Stimulated activated CD4-positive, alpha-beta T cell treated with anti-CD3 and anti-CD28 coated beads, Interleukin-4, amount 100 ng/mL, for 1 hour (primary cell): ENCODE measurements at regions not wholly inside any gene's neighbourhood (a gene's known extent, or its start where the extent isn't known, plus 50 kb on each side); places are given as distances from the start of the nearest gene placed in this dataset.
"Not testable (repeated sequence)": the region's sequence is repeated elsewhere in the genome, so short reads cannot be mapped to it uniquely, and the experiment has no call there.

Experiments
- DNase-seq: peaks from one replicate; pipeline ENCODE4 v3.0.0-alpha.2; 2020

DNA sequence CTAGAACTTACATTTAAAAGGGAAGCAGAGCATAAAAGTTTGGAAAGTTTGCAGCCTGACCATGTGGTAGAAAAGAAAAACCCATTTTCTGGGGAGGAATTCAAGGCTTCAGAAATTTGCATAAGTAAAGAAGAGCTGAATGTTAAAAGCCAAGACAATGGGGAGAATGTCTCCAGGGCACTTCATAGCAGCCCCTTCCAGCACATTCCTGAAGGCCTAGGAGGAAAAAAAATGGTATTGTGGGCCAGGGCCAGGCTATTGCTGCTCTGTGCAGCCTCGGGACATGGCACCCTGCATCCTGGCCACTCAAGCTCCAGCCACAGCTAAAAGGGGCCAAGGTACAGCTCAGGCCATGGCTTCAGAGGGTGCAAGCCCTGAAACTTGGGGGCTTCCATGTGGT is 474.2 kb upstream of the MDGA2 start:
- not testable (repeated sequence) for DNase-seq

DNA sequence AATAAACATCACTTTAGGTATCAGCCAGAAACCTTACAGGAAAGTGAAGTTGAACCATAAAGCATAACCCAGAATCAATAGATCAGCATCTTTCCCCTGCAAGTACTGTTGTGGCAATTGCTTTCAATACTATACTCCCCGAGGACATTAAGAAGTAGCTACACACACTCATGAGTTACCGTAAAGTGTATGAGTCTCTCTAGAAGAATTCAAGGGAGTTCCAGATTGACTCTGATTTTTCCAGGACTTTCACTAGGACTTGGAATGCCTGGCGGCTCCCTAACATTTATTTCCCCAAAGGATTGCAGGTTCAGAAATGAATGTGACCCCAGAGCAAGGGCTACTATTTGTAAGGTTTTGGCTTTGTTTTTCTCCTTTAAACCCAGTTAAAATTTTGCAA is 465.4 kb upstream of the MDGA2 start:
- DNase-seq: no peak

DNA sequence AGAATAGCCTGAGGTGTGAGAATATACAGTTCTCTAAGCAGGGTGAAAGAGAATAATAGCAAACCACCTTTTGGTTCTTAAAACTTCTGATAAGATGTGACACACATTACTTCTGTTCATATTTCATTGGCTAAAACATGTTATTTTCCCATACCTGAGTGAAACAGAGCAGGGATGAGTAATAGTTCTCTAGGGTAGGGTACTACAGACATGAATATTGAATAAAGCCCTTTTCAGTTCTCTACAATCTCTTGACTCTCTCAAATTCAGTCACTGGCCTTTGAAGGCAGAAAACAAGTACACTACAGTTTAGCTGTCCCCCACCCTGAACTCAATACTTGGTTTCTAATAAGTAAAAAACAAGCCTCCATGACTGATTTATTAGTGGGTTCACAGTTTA is 454.1 kb upstream of the MDGA2 start:
- no peak for DNase-seq

DNA sequence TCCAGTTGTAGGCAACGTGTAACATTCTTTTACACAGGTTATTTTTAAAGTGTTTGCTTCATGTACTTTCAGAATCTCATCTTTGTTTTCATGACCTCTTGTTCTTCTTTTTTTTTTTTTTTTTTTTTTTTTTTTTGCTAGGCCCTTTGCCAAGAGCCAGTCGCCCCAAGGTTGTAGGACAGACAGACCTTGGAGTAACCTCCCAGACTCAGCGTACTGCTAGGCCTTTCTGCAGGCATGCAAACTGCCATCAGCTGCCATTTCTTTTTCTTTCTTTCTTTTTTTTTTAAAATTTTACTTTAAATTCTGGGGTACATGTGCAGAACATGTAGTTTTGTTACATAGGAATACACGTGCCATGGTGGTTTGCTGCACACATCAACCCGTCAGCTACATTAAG is 452.3 kb upstream of the MDGA2 start:
- DNase-seq: no peak

DNA sequence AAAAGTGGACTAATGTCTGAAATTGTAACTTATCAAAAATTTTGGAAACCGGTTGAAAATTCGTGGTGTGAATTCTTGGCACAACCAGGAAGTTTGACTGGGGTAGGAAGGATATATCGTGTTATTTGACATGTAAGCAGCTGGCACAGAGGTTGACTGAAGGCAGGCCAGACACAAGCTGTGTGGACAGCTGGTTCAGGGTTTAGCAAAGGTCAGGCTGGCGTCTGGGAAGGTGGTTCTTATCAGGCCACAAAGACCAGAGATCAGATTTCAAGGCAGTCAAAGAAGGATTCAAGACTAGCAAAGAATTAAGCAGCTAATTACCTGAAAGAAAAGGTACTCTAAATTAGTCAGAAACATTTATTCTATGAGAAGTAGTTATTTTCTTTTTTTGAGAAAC is 450.2 kb upstream of the MDGA2 start:
- no peak for DNase-seq

DNA sequence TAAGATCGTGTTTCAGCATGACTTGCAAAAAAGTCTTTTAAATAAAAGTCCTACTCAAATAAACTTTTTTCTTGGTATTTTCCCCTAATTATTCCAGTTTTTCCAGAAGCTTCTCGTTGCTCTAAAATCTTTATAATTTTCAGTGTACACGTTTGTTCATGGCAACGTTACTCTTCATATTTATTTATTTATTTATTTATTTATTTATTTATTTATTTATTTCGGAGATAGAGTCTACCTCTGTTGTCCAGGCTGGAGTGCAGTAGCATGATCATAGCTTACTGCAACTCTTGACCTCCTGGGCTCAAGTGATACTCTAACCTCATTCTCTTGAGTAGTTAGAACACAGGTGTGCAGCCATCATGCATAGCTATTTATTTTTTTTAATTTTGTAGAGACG is 438.3 kb upstream of the MDGA2 start:
- no peak for DNase-seq

DNA sequence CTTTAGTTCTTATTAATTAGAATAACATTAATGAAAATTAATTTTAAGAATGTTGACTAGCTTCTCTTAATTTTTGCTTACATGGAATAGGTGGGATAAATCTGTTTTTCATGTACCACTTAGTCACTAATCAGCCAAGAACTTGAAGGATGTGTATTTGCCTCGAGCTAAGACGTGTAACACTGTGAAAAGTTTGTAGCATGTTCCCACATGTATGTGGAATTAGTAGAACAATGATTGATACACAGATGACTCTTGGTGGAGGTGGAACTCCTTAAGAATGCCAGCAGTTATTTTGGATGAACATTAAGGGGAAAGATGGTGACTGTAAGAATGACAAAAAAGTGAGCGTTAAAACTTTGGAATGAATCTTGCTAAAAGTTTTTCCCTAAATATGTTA is 435.7 kb upstream of the MDGA2 start:
- DNase-seq: no peak

DNA sequence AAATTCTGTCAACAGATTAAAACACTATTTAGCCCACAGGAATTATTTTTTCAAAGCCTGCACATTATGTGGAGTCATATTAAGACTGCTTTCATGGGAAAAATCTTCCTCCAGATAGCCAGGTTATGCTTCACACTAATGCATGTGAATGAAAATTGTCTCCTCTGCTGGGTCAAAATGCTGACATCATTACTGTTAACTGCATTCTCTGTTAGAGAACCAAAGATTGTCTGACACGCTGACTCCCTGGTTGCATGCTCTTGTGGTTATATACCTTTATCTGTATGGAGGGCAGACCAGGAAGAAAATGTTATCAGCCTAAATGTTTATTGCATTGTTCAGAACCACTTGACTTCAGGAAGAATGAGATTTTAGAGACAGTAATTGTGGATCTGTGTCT is 432.2 kb upstream of the MDGA2 start:
- no peak for DNase-seq

DNA sequence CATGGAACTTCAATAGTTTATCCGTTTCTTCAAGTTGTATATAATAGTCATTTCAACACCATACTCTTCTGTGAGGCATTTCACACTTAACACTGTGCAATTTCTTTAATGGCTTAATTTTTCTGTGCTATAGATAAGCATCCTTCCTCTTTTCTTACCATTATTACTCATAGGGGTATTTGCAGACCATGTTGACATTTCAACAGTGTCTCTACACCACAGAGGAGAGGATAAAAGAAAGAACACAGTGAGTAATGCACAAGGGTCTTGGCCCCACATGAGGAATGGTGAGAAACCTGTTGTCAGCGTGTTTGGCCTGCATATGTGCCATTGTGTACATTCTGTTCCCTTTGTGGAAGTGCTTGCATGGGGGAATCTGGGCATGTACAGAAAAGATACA is 421.5 kb upstream of the MDGA2 start:
- DNase-seq: no peak

DNA sequence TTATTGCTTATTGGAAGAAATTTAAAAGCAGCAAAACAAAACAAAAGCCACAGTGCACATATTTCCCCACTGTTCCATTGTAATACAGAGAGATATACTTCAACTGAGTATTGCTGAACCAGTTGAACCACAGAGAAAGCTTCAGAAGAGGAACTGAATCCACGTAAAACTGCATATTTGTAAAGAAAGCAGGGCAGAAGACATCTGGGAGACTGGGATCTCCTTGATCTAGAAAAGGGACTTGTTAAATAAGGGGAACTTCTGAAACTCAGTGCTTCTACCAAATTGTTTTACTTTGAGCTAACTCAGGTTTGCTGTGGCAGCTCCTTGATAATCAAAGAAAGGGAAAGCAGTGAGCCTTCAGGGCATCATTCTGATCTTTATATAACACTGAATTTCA is 411.1 kb upstream of the MDGA2 start:
- DNase-seq: no peak

DNA sequence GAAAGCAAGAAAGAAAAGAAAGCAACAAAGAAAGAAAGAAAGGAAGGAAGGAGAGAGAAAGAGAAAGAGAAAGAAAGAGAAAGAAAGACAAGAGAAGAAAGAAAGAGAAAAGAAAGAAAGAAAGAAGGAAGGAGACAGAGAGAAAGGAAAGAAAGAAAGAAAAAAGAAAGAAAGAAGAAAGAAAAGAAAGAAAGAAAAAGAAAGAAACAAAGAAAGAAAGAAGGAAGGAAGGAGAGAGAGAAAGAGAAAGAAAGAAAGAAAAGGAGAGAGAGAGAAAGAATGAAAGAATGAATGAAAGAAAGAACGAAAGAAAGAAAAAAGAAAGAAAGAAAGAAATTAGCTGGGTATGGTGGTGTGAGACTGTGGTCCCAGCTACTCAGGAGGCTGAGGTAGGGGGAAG is 400.1 kb upstream of the MDGA2 start:
- DNase-seq: no peak

DNA sequence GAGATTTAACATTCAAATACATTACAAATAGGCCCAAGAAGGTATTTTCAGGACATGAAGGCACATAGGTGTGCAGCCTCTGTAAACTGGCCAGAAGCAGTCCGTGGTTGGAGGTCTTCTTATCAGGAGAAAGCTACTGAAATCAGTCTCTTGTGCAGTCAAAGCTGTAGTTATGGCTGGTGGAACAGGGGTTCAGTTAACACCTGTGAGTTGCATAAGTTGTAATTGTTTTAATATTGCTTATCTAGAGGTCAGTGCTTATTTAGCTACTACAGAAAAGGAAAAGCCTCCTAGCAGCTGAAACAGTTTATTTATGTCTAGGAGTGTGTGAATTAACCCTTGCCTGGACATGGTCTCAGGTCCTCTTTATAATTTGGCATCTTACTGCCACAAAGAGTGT is 377.6 kb upstream of the MDGA2 start:
- no peak for DNase-seq

DNA sequence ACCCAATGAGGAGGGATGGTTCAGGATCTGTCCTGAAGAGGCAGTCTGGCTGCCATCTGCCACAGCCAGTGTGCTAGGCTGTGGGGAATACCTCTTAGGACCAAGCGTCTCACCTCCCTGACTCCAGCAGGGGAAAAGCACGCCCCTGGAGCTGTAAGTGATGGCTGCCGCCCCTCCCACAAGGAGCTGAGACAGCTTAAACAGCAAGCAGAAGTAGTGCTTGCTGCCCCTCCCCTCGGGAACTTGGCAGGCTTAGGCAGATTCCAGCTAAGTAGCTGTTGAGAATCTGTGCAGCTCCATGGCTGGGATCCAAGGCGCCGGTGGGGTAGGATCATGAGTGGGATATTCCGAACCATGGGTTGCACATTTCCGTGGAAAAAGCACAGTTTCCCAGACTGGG is 360.4 kb upstream of the MDGA2 start:
- no peak for DNase-seq

DNA sequence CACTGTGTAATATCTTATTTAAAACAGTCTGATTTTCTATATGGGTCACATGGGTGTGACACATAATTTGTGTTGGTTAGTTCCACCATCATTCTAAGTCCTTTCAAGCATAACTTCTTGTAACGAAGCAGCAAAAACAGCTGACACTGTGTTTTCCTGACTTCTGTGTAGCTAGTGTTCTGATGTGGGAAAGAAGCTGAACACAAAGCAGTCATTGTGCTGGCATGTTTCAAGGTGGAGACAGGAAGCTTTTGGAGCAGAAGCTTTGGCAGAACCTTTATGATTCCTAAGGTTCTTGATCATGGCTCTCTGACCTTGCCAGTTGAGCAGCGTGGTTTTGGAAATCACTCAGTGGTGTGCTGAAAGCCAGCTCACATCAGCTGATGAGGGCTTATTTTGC is 351.7 kb upstream of the MDGA2 start:
- no peak for DNase-seq

DNA sequence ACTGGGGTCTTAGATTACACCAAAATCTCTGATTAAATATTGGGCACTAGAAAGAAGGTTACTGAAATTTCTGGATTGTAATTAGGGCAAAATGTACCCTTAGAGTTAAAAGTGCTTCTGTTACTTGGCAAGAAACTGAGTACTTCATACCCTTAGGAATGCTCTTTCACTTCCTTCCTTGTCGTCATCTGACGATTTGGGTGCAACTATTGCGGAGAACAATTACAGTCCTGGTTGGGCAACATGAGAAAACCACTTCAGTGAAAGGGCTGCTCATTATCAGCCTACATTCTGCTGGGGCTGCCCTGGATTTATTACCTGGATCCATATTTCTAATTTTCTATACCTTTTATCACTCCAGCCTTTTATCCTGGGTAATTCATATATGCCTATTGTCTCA is 348.5 kb upstream of the MDGA2 start:
- no peak for DNase-seq

DNA sequence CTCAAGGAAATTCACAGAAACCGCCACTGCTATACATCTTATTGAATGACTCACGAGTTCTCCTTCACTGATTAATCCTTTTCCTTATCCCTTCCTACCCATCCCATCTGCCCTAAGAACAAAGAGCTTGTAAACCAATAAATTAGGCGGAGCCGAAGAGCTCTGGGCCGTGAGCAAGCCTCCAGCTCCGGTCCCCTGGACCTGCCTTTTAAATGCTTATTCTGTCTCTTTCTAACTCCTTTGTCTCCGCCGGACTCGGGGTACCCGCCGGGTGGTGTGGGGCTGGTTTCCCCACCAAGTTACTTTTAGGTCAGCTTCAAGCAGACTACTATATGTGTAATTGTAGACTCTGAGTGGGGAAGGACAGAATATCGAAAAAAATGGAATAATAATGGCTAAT is 336.1 kb upstream of the MDGA2 start:
- DNase-seq: not testable (repeated sequence)

DNA sequence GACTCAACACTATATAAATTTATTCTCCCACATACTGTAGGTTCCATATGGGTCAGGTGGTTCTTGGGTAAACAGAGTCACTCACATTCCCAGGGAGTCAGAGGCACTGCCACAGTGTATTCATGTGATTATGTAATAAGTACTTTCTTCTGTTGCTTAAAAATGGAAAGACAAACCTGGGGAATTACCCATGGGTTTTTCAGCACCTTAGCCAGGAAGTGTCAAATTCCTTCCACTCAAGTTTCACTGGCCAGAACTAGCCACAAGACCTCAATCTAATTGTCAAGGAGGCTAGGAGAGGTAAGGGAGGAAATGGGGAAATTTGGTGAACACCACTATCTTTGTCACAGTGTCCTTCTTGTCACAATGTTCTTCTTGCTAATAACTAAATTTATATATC is 333.2 kb upstream of the MDGA2 start:
- no peak for DNase-seq

DNA sequence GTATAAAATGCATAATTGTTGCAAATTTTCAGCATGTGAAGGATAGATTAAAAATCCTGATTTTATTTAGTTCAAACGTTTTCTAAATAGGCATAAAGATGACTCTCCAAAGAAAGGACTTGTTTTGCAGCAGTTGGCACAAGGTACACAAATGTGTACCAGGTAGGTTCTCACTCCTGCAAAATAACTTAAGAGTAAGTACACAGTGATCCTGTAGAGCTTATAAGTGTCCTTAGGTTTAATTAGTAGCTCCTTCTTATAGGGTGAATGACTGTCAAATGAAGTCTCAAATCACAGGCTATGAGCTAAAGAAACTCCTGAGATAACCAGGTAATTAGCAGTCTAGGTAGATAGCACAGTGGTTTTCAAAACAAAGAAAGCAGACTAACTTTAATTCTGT is 330.6 kb upstream of the MDGA2 start:
- DNase-seq: no peak

DNA sequence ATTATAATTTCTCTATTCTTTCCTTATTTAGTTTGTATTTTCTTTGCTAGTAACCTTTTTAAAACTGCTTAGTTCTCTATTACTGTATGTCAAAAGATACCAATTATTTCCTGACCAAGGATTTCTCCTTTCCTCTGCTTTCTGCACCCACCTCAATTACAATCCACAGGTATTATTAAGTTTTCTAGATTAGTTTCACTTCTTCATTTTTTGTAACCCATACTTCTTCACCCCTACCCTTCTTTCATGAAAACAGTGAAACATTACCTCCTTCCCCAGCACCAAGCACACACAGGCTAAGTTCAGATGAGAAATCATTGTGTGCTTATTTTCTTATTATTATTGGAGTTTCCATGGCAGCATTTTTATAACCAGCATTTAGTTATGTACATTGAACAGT is 318.5 kb upstream of the MDGA2 start:
- DNase-seq: no peak

DNA sequence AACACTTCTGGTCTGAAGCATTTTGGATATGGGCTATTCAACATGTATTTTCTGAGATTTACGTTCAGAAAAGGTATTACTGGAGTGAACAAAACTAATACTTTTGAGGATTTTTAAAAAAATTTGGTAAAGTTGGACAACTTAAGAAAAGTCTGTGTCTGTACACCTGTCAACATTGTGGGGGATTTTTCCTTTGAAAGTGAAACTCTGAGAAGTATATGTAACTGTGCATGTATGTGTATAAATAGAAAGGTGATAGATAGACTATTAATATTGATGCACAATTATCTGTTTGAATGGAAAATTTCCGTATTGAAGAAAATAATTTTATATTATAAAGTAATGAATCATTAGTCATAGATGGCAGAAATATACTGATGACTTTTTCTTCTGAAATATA is 312.8 kb upstream of the MDGA2 start:
- no peak for DNase-seq

DNA sequence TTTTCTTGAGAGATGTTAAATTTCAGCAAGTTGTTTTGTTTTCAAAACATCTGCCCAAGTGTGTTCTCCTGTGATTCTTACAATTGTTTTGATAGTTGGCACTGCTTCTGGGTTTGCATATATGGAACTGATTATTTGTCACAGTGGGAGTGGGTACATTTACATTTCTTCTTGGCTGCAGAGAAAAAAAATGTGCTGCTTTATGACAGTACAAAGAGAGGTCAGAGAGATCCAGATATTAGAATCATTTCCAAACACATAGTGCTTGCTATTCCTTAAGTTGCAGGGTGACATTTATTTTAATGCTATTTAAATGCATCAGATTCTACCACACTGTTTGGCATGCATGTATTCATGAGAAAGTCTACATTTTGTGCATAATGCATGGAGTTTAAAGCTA is 303.5 kb upstream of the MDGA2 start:
- no peak for DNase-seq

DNA sequence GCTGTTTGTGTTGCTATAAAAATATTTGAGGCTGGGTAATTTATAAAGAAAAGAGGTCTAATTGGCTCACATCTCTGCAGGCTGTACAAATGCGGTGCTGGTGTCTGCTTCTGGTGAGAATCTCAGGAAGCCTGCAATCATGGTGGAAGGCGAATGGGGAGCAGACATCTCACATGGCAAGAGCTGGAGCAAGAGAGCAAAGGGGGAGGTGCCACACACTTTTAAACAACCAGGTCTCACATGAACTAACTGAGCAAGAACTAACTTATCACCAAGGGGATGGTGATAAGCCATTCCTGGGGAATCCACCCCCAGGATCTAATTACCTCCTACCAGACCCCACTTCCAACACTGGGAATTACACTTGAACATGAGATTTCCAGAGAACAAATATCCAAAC is 300.7 kb upstream of the MDGA2 start:
- DNase-seq: no peak

DNA sequence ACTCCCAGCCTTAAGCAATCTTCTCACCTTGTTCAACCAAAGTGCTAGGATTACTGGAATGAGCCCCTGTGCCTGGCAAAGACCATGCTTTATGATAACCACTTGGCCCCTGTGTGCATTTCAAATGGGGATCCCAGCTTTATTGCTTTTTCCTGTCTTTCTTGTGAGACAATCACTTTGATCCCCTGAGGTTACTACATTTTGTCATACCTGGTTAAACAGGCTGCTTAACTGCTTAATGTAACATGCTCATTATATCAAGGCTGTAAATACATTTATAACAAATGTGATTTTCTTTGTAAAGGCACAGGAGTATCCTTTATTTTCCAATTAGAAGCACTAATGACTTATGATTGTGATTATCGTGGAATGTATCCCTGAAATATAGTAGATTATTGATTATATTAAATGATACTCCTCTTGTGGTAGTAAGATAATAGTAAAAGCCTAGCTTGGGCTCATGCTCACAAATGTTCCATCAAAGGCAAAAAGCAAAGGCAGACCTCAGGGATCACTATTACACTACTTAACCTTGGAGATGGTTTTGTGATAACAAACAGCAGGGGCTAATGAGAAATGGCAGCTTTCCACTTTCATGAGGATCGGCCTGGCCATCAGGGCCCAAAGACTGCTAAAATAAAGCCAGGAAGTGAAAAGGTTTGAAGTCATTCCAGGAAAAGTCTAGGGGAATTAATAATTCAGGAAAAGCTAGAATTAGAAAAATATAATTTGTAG is 290.8 kb upstream of the MDGA2 start:
- no peak for DNase-seq

DNA sequence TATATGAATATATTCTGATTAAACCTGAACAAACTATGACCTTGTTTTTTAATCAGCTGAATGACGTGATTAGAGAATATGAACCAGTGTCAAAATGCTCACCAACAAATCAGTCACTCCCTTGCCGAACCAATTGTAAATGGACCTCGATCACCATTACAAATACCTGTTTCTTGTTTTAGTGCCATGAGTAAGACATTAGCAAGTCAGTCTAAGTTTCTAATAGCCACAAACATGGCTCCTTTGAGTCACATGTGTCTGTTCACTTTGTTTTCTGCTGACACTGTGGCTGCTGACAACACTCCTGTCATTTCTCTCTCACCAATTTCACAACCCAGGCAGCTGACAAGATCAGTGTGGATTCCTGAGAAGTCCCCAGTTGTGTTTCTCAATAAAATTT is 286.2 kb upstream of the MDGA2 start:
- no peak for DNase-seq

DNA sequence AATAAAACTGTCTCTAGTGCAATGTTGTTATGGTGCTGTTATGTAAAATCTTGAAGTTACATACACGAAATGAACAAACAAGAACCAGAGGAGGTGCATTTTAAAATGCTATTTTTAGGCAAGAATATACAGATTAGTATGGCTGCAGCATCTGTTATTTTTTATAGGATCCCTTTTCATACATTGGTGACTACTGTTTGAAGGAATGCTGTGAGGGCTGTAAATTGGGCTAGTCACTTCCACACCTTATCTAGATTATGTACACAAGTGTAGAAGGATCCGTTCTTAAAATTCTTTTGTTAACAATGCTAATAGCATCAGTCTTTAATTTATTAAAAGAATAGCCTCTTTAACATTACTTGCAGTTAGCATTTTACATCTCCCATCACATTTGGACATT is 284.3 kb upstream of the MDGA2 start:
- DNase-seq: no peak

DNA sequence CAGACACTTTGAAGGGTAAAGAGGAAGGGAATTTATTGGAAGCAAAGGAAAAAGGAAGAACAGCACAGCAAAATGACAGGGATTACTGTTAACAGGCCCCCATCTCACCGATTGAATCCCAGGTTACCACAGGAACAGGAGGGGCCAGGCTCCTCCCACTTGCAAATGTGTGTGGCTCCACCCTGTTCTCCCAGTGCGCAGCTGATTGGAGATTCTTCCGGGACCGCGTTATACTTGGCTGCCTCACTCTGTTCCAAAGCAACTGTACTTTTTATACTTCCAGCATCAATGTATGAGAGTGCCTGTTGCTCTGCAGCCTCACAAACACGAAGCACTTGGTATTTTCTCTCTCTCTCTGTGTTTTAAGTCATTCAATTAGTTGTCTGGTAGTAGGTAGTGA is 273.6 kb upstream of the MDGA2 start:
- DNase-seq: no peak
